ENCODE measurements at regions not wholly inside any gene's neighbourhood (a gene's known extent, or its start where the extent isn't known, plus 50 kb on each side); places are given as distances from the start of the nearest gene placed in this dataset.

DNA sequence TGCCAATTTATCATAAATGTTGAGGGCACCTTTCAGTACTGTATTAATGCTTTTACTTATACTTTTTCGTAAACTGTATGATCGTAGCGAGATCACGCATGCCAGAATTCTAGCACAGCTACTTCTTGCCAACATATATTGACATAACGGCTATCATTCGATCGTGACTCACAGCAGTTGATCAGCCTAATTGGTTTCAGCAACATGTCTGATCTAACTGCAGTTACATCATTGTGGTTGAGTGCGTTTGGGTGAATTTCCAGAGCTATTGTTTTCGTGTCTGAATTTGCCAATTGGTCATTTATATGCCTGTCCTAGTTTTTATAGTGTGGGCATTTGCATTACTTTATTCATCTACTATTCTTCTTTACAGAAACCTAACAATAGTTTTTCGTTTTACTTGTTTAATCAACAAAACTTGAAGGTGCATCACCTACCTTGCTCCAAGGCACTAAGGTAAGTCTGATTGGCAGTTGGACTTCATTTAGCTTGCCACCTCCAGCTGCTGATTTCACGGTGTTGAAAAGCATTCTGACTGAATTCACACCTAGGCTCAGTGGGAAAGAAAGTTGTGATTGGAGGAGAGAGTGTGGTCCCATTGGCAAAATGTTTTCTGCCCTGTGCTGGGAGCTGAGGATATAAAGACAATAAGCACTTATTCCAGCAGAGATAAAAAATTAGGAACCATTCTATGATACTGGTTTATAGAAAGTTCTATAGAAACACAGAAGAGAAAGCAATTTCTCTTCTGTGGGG lies 120.9 kb upstream of the RGMA start:
- DNase-seq (ENCODE audit: low spot score), result no peak
- TF ChIP-seq, protein P1, sequence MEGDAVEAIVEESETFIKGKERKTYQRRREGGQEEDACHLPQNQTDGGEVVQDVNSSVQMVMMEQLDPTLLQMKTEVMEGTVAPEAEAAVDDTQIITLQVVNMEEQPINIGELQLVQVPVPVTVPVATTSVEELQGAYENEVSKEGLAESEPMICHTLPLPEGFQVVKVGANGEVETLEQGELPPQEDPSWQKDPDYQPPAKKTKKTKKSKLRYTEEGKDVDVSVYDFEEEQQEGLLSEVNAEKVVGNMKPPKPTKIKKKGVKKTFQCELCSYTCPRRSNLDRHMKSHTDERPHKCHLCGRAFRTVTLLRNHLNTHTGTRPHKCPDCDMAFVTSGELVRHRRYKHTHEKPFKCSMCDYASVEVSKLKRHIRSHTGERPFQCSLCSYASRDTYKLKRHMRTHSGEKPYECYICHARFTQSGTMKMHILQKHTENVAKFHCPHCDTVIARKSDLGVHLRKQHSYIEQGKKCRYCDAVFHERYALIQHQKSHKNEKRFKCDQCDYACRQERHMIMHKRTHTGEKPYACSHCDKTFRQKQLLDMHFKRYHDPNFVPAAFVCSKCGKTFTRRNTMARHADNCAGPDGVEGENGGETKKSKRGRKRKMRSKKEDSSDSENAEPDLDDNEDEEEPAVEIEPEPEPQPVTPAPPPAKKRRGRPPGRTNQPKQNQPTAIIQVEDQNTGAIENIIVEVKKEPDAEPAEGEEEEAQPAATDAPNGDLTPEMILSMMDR (IDR thresholded peaks at IDR 0.05; ENCODE audit: extremely low read depth, insufficient read depth, missing control alignments), result no peak
- in situ Hi-C loops (cut with MboI; ENCODE audit: low pct_unique_long_range_greater_than_20kb, low sequenced_read_pairs, unreplicated experiment), result no loop called here

DNA sequence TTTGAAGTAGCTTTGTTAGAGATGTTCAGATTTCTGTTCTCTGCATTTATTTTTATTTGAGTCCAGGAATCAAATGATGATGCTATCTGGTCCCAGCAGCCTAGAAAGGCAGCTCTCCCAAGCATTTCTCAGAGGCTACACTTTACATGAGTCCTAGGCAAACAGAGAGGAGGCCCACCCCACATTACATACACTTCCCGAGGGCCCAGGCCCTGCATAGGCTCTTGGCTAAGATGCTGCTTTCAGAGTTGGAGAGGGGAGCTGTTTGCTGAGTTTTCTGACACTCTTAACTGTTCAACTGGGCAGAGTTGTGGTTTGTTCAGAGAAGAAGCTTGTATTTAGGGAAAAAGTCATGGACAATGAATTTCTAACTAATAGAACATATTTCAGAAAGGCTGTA lies 117.9 kb upstream of the RGMA start:
- TF ChIP-seq, protein P1 (IDR thresholded peaks at IDR 0.05; ENCODE audit: extremely low read depth, insufficient read depth, missing control alignments), result no peak
- DNase-seq (ENCODE audit: low spot score), result no peak
- in situ Hi-C loops (cut with MboI; ENCODE audit: low pct_unique_long_range_greater_than_20kb, low sequenced_read_pairs, unreplicated experiment), result no loop called here

DNA sequence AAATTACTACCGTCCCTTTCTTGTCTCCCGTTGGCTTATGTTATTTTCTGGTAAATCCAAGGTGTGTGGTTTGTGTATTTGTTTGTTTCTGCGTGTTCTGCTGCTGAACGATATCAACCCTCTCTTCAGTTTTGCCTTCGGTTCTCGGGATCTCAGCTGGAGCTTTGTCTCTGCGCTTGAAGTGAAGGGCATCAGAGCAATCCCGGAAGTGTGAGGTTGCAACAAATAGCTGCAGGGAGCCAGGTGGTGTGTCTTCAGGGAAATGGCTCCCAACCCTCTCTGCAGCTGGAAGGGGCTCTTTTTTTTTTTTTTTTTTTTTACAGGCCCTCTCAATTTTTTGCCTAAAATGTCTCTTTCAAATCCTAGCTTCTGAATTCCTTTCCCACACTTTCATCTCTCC lies 116.4 kb upstream of the RGMA start:
- TF ChIP-seq, protein P1 (IDR thresholded peaks at IDR 0.05; ENCODE audit: extremely low read depth, insufficient read depth, missing control alignments), result no peak
- in situ Hi-C loops (cut with MboI; ENCODE audit: low pct_unique_long_range_greater_than_20kb, low sequenced_read_pairs, unreplicated experiment), result no loop called here
- no peak for DNase-seq (ENCODE audit: low spot score)

DNA sequence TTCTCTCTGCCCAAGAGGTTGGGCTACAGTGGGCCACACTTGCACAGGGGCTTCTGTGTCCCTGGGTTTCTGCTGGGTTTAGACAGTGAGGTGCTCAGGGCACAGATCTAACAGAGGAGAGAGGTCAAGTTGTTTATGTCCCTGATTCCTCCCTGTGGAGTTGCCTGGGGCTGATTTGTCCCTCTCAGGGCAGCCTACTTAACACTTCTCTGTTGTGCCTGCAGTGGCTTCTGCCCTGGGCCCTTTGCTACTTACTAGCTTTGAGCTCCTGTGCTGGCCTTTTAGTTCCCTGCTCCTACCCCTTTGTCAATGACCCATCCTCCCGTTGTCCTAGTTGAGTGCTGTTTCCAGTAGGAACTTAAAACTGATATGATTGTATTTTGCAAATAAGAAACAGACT lies 114.0 kb upstream of the RGMA start:
- TF ChIP-seq, protein P1 (IDR thresholded peaks at IDR 0.05; ENCODE audit: extremely low read depth, insufficient read depth, missing control alignments), result no peak
- no peak for DNase-seq (ENCODE audit: low spot score)
- in situ Hi-C loops (cut with MboI; ENCODE audit: low pct_unique_long_range_greater_than_20kb, low sequenced_read_pairs, unreplicated experiment), result no loop called here

DNA sequence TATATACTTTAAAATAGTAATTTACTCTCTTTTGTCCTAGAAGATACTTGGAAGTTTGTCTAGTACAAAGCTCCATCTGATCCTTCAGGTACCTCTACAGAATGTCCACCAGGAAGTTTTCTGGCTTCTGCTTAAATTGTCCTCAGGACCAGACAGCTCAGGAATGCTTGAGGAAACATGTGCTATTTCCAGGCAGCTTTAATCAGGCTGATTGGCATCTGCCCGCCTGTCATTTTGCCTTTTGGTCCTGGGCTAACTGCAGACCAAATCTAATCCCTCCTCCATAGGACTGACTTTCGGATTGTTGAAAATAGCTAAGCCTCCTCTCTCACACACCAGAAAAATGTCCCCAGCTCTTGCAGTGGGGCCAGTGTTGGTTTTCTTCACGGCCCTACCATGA lies 113.4 kb upstream of the RGMA start:
- in situ Hi-C loops (cut with MboI; ENCODE audit: low pct_unique_long_range_greater_than_20kb, low sequenced_read_pairs, unreplicated experiment), result no loop called here
- DNase-seq (ENCODE audit: low spot score), result no peak
- TF ChIP-seq, protein P1 (IDR thresholded peaks at IDR 0.05; ENCODE audit: extremely low read depth, insufficient read depth, missing control alignments), result no peak

DNA sequence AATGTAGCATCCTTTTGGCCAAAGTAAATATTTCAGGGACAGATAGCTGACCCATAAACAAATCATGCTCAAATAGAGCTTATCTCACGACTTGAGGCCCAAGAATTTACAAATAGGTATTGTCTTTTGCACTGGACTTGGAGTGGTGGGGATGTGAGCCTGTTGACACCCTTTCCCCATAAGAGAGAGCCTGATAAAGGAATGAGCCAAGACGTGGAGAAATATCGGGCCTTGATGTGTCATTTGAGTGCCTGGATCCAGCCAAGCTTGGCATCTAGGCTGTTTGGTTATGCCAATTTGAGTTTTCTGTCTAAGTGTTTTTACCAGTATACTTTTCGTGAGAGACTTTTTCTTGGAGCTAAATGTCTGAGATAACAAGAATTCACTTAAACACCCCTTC lies 112.9 kb upstream of the RGMA start:
- TF ChIP-seq, protein P1 (IDR thresholded peaks at IDR 0.05; ENCODE audit: extremely low read depth, insufficient read depth, missing control alignments), result no peak
- DNase-seq (ENCODE audit: low spot score), result no peak
- in situ Hi-C loops (cut with MboI; ENCODE audit: low pct_unique_long_range_greater_than_20kb, low sequenced_read_pairs, unreplicated experiment), result no loop called here

Measured in GM13977 (cell line).